Smooth muscle cell (in vitro differentiated cells): ENCODE measurements at regions not wholly inside any gene's neighbourhood (a gene's known extent, or its start where the extent isn't known, plus 50 kb on each side); places are given as distances from the start of the nearest gene placed in this dataset.
A peak's percentile ranks its signal among the peaks of the same experiment; 100 is the strongest.

Experiments
- DNase-seq: peaks from one replicate; lab custom pipeline; 2025; ENCODE audit not compliant: unreplicated experiment; lab: John Stamatoyannopoulos, UW
- H2AFZ ChIP-seq: fragments of 200-600 bp; sonication (generic); 2 replicates; pipeline ENCODE4 v1.6.0; 2016; ENCODE audit warnings: antibody characterized with exemption, low read depth, mild to moderate bottlenecking
- H3F3A ChIP-seq: fragments of 200-600 bp; sonication (generic); 2 replicates; pipeline ENCODE4 v1.6.0; 2017; ENCODE audit warnings: antibody characterized with exemption, low read depth
- H3K27ac ChIP-seq: fragments of 200-600 bp; sonication (generic); 2 replicates; pipeline ENCODE4 v1.5.1; 2016; ENCODE audit warnings: low read depth, mild to moderate bottlenecking
- H3K27me3 ChIP-seq: fragments of 200-600 bp; sonication (generic); 2 replicates; pipeline ENCODE4 v1.6.1; 2016; ENCODE audit warnings: low read depth, mild to moderate bottlenecking
- H3K36me3 ChIP-seq: fragments of 200-600 bp; sonication (generic); 2 replicates; pipeline ENCODE4 v1.5.1; 2016; ENCODE audit warnings: low read depth
- H3K4me1 ChIP-seq: fragments of 200-600 bp; sonication (generic); 2 replicates; pipeline ENCODE4 v1.5.1; 2016; ENCODE audit warnings: low read depth
- H3K4me2 ChIP-seq: fragments of 200-600 bp; sonication (generic); 2 replicates; pipeline ENCODE4 v1.6.0; 2016; ENCODE audit warnings: mild to moderate bottlenecking
- H3K4me3 ChIP-seq: fragments of 200-600 bp; sonication (generic); 2 replicates; pipeline ENCODE4 v1.5.1; 2016; ENCODE audit warnings: mild to moderate bottlenecking
- H3K79me2 ChIP-seq: fragments of 200-600 bp; sonication (generic); 2 replicates; pipeline ENCODE4 v1.6.0; 2016; ENCODE audit warnings: low read depth, mild to moderate bottlenecking
- H3K9ac ChIP-seq: fragments of 200-600 bp; sonication (generic); 2 replicates; pipeline ENCODE4 v1.6.0; 2016; ENCODE audit warnings: low read depth
- H3K9me3 ChIP-seq: fragments of 200-600 bp; sonication (generic); replicated peaks from 2 replicates; pipeline ENCODE4 v1.5.1; 2016; ENCODE audit warnings: low read depth
- H4K20me1 ChIP-seq: fragments of 200-600 bp; sonication (generic); 2 replicates; pipeline ENCODE4 v1.6.0; 2016; ENCODE audit warnings: low read depth
- CTCF ChIP-seq: fragments of 200-600 bp; sonication (generic); IDR thresholded peaks from 2 replicates; pipeline ENCODE4 v1.5.1; 2017; ENCODE audit warnings: borderline replicate concordance, mild to moderate bottlenecking, antibody characterized with exemption; ENCODE audit not compliant: insufficient read depth, poor library complexity, severe bottlenecking
- WGBS: methylation state at CpG from one replicate; pipeline ENCODE4 v1.1.7; 2016; ENCODE audit warnings: low lambda C conversion rate; 5-methylcytosine and 5-hydroxymethylcytosine counted together

- no peak for TF ChIP-seq CTCF
- Histone ChIP-seq H3K27me3 (no peaks in the 10 kb centered on the region), H3F3A (no peaks in the 10 kb centered on the region), H3K4me3 (no peak overlapping the region), H3K4me1 (peaks cover 4% of the 10 kb centered on the region), H3K36me3 (no peaks in the 10 kb centered on the region), H3K9me3 (no peaks in the 10 kb centered on the region), H4K20me1 (no peaks in the 10 kb centered on the region), H2AFZ (no peak overlapping the region), H3K4me2 (peak overlapping the region; percentile 77), H3K9ac (peak overlapping the region; percentile 78), H3K79me2 (no peaks in the 10 kb centered on the region), H3K27ac (peak overlapping the region; percentile 92)
- WGBS, result 25% methylated on average over 9 of the region's 9 CpGs
- no peak for DNase-seq
Measured at GRCh38 chr1:221845650-221846371, 103.9 kb upstream of the DUSP10 start.

- Histone ChIP-seq H3K9me3 (no peaks in the 10 kb centered on the region), H4K20me1 (no peaks in the 10 kb centered on the region), H3K27ac (no peak overlapping the region), H2AFZ (no peak overlapping the region), H3K79me2 (no peaks in the 10 kb centered on the region), H3K4me3 (no peak overlapping the region), H3K4me2 (no peak overlapping the region), H3K36me3 (no peaks in the 10 kb centered on the region), H3K27me3 (no peaks in the 10 kb centered on the region), H3F3A (no peaks in the 10 kb centered on the region), H3K9ac (no peak overlapping the region), H3K4me1 (peaks cover 4% of the 10 kb centered on the region)
- TF ChIP-seq CTCF, result no peak
- no peak for DNase-seq
Measured at GRCh38 chr1:221841983-221842335, 100.1 kb upstream of the DUSP10 start.

GRCh38 chr1:221841251-221841982, 99.5 kb upstream of the DUSP10 start:
- peaks cover 4% of the 10 kb centered on the region for H3K4me1 ChIP-seq
- 79% methylated on average over 4 of the region's 4 CpGs for WGBS
- no peak overlapping the region for H3K4me2 ChIP-seq
- no peaks in the 10 kb centered on the region for H3F3A ChIP-seq
- no peaks in the 10 kb centered on the region for H3K9me3 ChIP-seq
- peak overlapping the region; percentile 89 for H3K27ac ChIP-seq
- H3K79me2 ChIP-seq, result no peaks in the 10 kb centered on the region
- no peak overlapping the region for H3K4me3 ChIP-seq
- H3K36me3 ChIP-seq, result no peaks in the 10 kb centered on the region
- H3K9ac ChIP-seq, result no peak overlapping the region
- no peak overlapping the region for H2AFZ ChIP-seq
- no peaks in the 10 kb centered on the region for H3K27me3 ChIP-seq
- TF ChIP-seq CTCF, result no peak
- H4K20me1 ChIP-seq, result no peaks in the 10 kb centered on the region
- no peak for DNase-seq
